ENCODE measurements at regions not wholly inside any gene's neighbourhood (a gene's known extent, or its start where the extent isn't known, plus 50 kb on each side); places are given as distances from the start of the nearest gene placed in this dataset.

- TF ChIP-seq CTCF (IDR thresholded peaks at IDR 0.05) (no peak), ZFX (IDR thresholded peaks at IDR 0.05; ENCODE audit: borderline replicate concordance) (no peak)
Observed at GRCh38 chr4:97396605-97397004, 746.7 kb downstream of the STPG2 start.

Data from 22Rv1 (cell line).